ENCODE measurements at regions not wholly inside any gene's neighbourhood (a gene's known extent, or its start where the extent isn't known, plus 50 kb on each side); places are given as distances from the start of the nearest gene placed in this dataset.

DNA sequence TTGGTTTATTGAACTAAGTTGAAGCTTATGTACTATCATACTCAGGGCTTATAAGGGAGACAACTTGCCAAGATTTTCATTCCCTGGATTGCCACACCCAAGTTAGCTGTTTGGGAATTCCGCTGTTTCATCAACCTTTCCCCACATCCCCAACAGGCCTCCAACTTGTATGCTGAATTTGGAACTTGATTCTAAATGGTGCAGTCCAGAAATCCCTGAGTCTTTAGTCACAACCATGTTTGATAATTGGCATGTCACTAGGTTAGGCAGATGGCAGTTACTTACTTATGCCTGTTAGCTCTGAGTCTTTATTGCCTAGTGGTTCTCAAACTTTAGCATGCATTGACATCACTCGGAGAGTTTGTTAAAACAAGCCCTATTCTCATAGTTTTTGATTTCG, 135.4 kb upstream of the PRPS1L1 start:
- TF ChIP-seq EZH2phosphoT487 (IDR thresholded peaks at IDR 0.05; ENCODE audit: insufficient read depth, low read depth): no peak
- TF ChIP-seq EZH2 (IDR thresholded peaks at IDR 0.05; ENCODE audit: insufficient read depth, poor library complexity, severe bottlenecking): no peak
